Neural progenitor cell (in vitro differentiated cells): ENCODE measurements at regions not wholly inside any gene's neighbourhood (a gene's known extent, or its start where the extent isn't known, plus 50 kb on each side); places are given as distances from the start of the nearest gene placed in this dataset.

Experiments
- EZH2 ChIP-seq: fragments of 200-600 bp; sonication (generic); IDR thresholded peaks from 2 replicates; pipeline ENCODE4 v1.6.1; 2017; ENCODE audit warnings: antibody characterized with exemption, mild to moderate bottlenecking, moderate library complexity
- EZH2phosphoT487 ChIP-seq: fragments of 200-600 bp; sonication (generic); IDR thresholded peaks from 2 replicates; pipeline ENCODE4 v1.6.1; 2017; ENCODE audit warnings: antibody characterized with exemption
- TF ChIP-seq, protein P1 (sequence below): fragments of 200-600 bp; sonication (generic); IDR thresholded peaks from 2 replicates; pipeline ENCODE4 v1.5.1; 2017; ENCODE audit warnings: antibody characterized with exemption, mild to moderate bottlenecking

DNA sequence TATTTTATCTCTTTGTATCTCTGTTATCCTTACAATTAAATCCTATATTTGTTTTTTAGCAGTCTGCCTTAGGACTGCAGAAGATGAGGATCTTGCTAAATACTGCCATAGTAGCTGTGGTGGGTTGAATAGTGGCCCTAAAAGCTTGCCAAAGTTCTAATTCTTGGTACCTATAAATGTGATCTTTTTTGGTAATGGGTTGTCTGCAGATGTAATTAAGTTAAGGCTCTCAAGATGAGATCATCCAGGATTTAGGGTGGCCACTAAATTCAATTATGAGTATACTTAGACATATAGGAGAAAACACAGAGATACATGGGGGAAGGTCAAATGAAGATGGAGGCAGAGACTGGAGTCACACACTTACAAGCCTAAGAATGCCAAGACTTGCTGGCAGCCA lies 1753.7 kb downstream of the RPA4 start:
- TF ChIP-seq EZH2 = no peak
- TF ChIP-seq, protein P1, sequence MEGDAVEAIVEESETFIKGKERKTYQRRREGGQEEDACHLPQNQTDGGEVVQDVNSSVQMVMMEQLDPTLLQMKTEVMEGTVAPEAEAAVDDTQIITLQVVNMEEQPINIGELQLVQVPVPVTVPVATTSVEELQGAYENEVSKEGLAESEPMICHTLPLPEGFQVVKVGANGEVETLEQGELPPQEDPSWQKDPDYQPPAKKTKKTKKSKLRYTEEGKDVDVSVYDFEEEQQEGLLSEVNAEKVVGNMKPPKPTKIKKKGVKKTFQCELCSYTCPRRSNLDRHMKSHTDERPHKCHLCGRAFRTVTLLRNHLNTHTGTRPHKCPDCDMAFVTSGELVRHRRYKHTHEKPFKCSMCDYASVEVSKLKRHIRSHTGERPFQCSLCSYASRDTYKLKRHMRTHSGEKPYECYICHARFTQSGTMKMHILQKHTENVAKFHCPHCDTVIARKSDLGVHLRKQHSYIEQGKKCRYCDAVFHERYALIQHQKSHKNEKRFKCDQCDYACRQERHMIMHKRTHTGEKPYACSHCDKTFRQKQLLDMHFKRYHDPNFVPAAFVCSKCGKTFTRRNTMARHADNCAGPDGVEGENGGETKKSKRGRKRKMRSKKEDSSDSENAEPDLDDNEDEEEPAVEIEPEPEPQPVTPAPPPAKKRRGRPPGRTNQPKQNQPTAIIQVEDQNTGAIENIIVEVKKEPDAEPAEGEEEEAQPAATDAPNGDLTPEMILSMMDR = no peak
- TF ChIP-seq EZH2phosphoT487 = no peak
